H1 (cell line): ENCODE measurements at regions not wholly inside any gene's neighbourhood (a gene's known extent, or its start where the extent isn't known, plus 50 kb on each side); places are given as distances from the start of the nearest gene placed in this dataset.

Experiments used
- BRCA1 ChIP-seq: IDR thresholded peaks from 2 replicates; pipeline ENCODE4 v1.6.1; 2012; ENCODE audit warnings: low read depth, low read length, improper control_type of control experiment
- CTBP2 ChIP-seq: IDR thresholded peaks from 2 replicates; pipeline ENCODE4 v1.7.0; 2011; ENCODE audit warnings: borderline replicate concordance, mild to moderate bottlenecking, moderate library complexity, mixed read lengths, low read length; ENCODE audit not compliant: insufficient read depth, insufficient read length
- KDM4A ChIP-seq: IDR thresholded peaks from one replicate; pipeline ENCODE4 v1.7.1; 2012; ENCODE audit warnings: low read depth, mild to moderate bottlenecking, moderate library complexity, low read length, inconsistent platforms; ENCODE audit not compliant: severe bottlenecking
- KDM5A ChIP-seq: fragments of 200-600 bp; IDR thresholded peaks from 2 replicates; pipeline ENCODE4 v1.7.1; 2012; ENCODE audit warnings: mild to moderate bottlenecking, low read length, inconsistent platforms, mixed read lengths
- TF ChIP-seq, protein P1 (sequence below): IDR thresholded peaks from 2 replicates; pipeline ENCODE4 v1.6.1; 2012; ENCODE audit warnings: low read length, inconsistent platforms

DNA sequence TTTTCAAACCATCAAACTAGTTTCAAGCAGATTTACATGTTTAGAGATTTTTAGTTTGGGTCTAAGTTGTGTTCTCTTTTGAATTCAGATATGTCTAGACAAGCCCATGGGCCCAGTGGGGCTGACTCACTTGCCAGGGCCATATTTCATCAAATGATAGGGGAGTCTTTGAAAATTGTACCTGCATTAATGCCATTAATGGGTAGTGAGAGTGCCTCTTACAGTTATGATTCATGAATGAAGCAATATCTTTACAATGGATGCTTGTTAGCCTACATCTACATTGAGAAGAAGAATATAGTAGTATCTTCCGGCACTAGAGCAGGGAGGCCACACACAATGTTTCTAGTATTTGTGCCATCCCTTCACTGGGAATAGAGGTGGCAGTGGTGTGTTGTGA is 174.2 kb upstream of the E2F7 start (continued):
- TF ChIP-seq, protein P1, sequence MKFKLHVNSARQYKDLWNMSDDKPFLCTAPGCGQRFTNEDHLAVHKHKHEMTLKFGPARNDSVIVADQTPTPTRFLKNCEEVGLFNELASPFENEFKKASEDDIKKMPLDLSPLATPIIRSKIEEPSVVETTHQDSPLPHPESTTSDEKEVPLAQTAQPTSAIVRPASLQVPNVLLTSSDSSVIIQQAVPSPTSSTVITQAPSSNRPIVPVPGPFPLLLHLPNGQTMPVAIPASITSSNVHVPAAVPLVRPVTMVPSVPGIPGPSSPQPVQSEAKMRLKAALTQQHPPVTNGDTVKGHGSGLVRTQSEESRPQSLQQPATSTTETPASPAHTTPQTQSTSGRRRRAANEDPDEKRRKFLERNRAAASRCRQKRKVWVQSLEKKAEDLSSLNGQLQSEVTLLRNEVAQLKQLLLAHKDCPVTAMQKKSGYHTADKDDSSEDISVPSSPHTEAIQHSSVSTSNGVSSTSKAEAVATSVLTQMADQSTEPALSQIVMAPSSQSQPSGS: no peak
- no peak for TF ChIP-seq KDM4A
- TF ChIP-seq CTBP2: no peak
- TF ChIP-seq KDM5A: no peak
- no peak for TF ChIP-seq BRCA1
